ENCODE measurements at regions not wholly inside any gene's neighbourhood (a gene's known extent, or its start where the extent isn't known, plus 50 kb on each side); places are given as distances from the start of the nearest gene placed in this dataset.
A peak's percentile ranks its signal among the peaks of the same experiment; 100 is the strongest.

GRCh38 chr1:220982686-220983085, 103.4 kb downstream of the HLX start:
- no peak for DNase-seq (ENCODE audit: low read depth)

- DNase-seq (ENCODE audit: low read depth): no peak
These were observed 104.8 kb downstream of the HLX start for GRCh38 chr1:220983877-220984635.

GRCh38 chr1:220990427-220991339, 111.4 kb downstream of the HLX start:
- DNase-seq (ENCODE audit: low read depth): peak; percentile 56

GRCh38 chr1:220991506-220991905, 112.3 kb downstream of the HLX start:
- DNase-seq (ENCODE audit: low read depth): no peak

GRCh38 chr1:220991959-220992704, 112.9 kb downstream of the HLX start:
- no peak for DNase-seq (ENCODE audit: low read depth)

- no peak for DNase-seq (ENCODE audit: low read depth)
These were observed 113.4 kb downstream of the HLX start for GRCh38 chr1:220992705-220993052.

GRCh38 chr1:220994671-220995070, 115.4 kb downstream of the HLX start:
- DNase-seq (ENCODE audit: low read depth): no peak

- DNase-seq (ENCODE audit: low read depth): no peak
These were observed 118.5 kb downstream of the HLX start for GRCh38 chr1:220997791-220998190.

- DNase-seq (ENCODE audit: low read depth): no peak
These were observed 120.9 kb downstream of the HLX start for GRCh38 chr1:220999872-221000863.

- DNase-seq (ENCODE audit: low read depth): no peak
These were observed 121.9 kb downstream of the HLX start for GRCh38 chr1:221001167-221001566.

GRCh38 chr1:221002601-221003000, 123.4 kb downstream of the HLX start:
- DNase-seq (ENCODE audit: low read depth): no peak

- no peak for DNase-seq (ENCODE audit: low read depth)
These were observed 131.9 kb downstream of the HLX start for GRCh38 chr1:221011145-221011544.

- DNase-seq (ENCODE audit: low read depth): no peak
These were observed 132.9 kb downstream of the HLX start for GRCh38 chr1:221012120-221012519.

GRCh38 chr1:221013691-221014660, 134.7 kb downstream of the HLX start:
- DNase-seq (ENCODE audit: low read depth): no peak

GRCh38 chr1:221015159-221015790, 136.0 kb downstream of the HLX start:
- no peak for DNase-seq (ENCODE audit: low read depth)

GRCh38 chr1:221016751-221017150, 137.5 kb downstream of the HLX start:
- no peak for DNase-seq (ENCODE audit: low read depth)

GRCh38 chr1:221018414-221018813, 139.2 kb downstream of the HLX start:
- no peak for DNase-seq (ENCODE audit: low read depth)

- DNase-seq (ENCODE audit: low read depth): no peak
These were observed 143.1 kb downstream of the HLX start for GRCh38 chr1:221022331-221022730.

- no peak for DNase-seq (ENCODE audit: low read depth)
These were observed 144.2 kb downstream of the HLX start for GRCh38 chr1:221023482-221023881.

GRCh38 chr1:221025501-221025900, 146.3 kb downstream of the HLX start:
- DNase-seq (ENCODE audit: low read depth): no peak

All from fibroblast of the conjunctiva (primary cell).